ENCODE measurements at regions not wholly inside any gene's neighbourhood (a gene's known extent, or its start where the extent isn't known, plus 50 kb on each side); places are given as distances from the start of the nearest gene placed in this dataset.
"Not testable (repeated sequence)": the region's sequence is repeated elsewhere in the genome, so short reads cannot be mapped to it uniquely, and the experiment has no call there.

DNA sequence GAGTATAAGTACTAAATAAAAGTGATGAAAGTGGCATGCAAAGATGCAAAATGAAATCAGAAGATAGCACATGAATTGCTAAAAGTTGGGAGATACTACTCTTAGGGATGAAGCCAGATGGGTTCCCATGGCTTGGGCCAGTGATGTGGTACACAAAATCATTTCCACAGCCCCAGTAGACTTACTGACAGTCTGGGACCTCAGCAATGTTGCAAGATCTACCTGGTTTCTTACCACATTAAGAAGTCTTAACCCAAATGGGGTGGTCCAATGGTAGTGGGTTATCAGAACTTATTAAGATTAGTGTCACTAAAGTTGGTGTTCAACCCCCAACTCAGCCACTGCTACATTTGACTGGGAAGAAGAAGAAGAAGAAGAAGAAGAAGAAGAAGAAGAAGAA lies 227.7 kb upstream of the IRF2BP2 start:
- no peaks in the 10 kb centered on the region for H3K4me1 ChIP-seq (ENCODE audit: insufficient read depth, low read length)
- no peak overlapping the region for H3K9ac ChIP-seq (ENCODE audit: low read depth, low read length)
- no peaks in the 10 kb centered on the region for H3K36me3 ChIP-seq (ENCODE audit: insufficient read depth, low read depth, low read length)
- H3K27ac ChIP-seq (ENCODE audit: low read length): no peak overlapping the region
- H3K4me3 ChIP-seq (ENCODE audit: low read length): no peak overlapping the region
- H3K9me3 ChIP-seq (ENCODE audit: insufficient read depth, low read depth, low read length): peaks cover 11% of the 10 kb centered on the region
- H3K27me3 ChIP-seq (ENCODE audit: insufficient read depth, low read length): no peaks in the 10 kb centered on the region

- no peaks in the 10 kb centered on the region for H3K27me3 ChIP-seq (ENCODE audit: insufficient read depth, low read length)
- no peak overlapping the region for H3K4me3 ChIP-seq (ENCODE audit: low read length)
- no peaks in the 10 kb centered on the region for H3K4me1 ChIP-seq (ENCODE audit: insufficient read depth, low read length)
- peaks cover 11% of the 10 kb centered on the region for H3K9me3 ChIP-seq (ENCODE audit: insufficient read depth, low read depth, low read length)
- H3K27ac ChIP-seq (ENCODE audit: low read length): no peak overlapping the region
- no peak overlapping the region for H3K9ac ChIP-seq (ENCODE audit: low read depth, low read length)
- no peaks in the 10 kb centered on the region for H3K36me3 ChIP-seq (ENCODE audit: insufficient read depth, low read depth, low read length)
These were observed 226.9 kb upstream of the IRF2BP2 start for GRCh38 chr1:234836776-234837357.

DNA sequence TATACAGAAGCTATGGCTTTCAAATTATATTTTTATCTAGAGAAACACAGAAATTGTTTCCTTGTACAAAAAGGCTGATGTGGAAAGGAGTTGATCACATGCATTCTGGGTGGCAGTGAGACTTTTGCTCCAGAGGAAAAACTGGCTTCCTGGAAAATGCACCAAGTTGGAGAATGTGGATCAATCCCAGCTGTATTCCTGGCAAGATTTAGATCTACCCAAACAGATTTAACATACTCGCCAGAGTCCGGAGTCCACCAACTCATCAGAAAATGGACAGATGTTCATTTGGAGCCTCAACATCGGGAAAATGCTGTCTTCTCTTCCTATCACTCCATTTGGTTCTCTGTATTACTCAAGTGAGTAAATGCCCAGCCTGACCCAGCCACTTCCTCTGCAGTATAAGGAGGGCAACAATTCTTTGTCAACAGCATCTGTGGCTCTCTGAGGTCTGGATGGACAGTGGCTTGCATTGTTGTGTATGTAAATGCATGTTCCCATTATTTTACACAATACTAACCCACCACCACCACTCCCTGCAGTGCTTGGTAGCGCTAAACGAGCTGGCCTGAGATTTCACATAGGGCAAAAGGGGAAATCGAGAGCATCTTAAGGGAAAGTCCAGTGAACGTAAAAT lies 226.2 kb upstream of the IRF2BP2 start:
- Histone ChIP-seq H3K27me3 (ENCODE audit: insufficient read depth, low read length) (no peaks in the 10 kb centered on the region), H3K9me3 (ENCODE audit: insufficient read depth, low read depth, low read length) (peaks cover 11% of the 10 kb centered on the region), H3K4me1 (ENCODE audit: insufficient read depth, low read length) (no peaks in the 10 kb centered on the region), H3K9ac (ENCODE audit: low read depth, low read length) (no peak overlapping the region), H3K36me3 (ENCODE audit: insufficient read depth, low read depth, low read length) (no peaks in the 10 kb centered on the region), H3K27ac (ENCODE audit: low read length) (no peak overlapping the region), H3K4me3 (ENCODE audit: low read length) (no peak overlapping the region)

DNA sequence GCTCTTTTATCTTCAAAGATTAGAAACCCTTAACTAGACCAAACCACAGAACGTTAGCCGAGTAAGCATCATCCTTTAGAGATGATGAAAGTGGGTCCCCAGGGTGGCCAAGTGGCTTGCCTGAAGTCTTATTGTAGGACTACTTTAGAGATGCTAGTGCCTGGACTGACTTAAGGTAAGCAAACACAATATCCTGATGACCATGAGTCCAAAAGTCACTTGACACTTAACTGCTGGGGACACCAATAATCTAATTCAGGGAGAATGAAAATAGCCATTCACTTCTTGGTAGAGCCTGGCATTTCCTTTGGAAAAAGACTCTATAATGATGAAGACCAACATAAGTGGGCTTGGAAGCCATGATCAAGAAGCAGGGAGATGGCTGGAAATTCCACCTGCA lies 225.3 kb upstream of the IRF2BP2 start:
- H3K4me1 ChIP-seq (ENCODE audit: insufficient read depth, low read length): no peaks in the 10 kb centered on the region
- H3K27ac ChIP-seq (ENCODE audit: low read length): no peak overlapping the region
- no peaks in the 10 kb centered on the region for H3K36me3 ChIP-seq (ENCODE audit: insufficient read depth, low read depth, low read length)
- H3K9me3 ChIP-seq (ENCODE audit: insufficient read depth, low read depth, low read length): peaks cover 9% of the 10 kb centered on the region
- H3K27me3 ChIP-seq (ENCODE audit: insufficient read depth, low read length): no peaks in the 10 kb centered on the region
- H3K9ac ChIP-seq (ENCODE audit: low read depth, low read length): no peak overlapping the region
- H3K4me3 ChIP-seq (ENCODE audit: low read length): no peak overlapping the region

DNA sequence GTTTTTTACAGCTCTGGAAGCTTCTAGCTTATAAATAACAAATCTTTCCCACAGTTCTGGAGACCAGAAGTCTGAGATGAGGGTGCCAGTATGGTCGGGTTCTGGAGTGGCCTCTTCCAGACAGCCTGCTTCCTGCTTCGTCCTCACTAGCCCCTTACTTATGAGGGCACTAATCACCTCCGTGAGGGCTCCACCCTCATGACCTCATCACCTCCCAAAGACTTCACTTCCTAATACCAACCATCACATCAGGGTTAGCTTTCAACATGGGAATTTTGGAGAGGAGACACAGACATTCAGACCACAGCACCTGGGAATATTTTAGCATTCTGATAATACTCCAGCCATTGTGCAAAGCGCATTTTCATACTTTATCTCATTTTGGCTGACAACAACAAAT lies 223.7 kb upstream of the IRF2BP2 start:
- H3K9ac ChIP-seq (ENCODE audit: low read depth, low read length): no peak overlapping the region
- H3K36me3 ChIP-seq (ENCODE audit: insufficient read depth, low read depth, low read length): no peaks in the 10 kb centered on the region
- no peak overlapping the region for H3K27ac ChIP-seq (ENCODE audit: low read length)
- H3K4me1 ChIP-seq (ENCODE audit: insufficient read depth, low read length): no peaks in the 10 kb centered on the region
- no peaks in the 10 kb centered on the region for H3K9me3 ChIP-seq (ENCODE audit: insufficient read depth, low read depth, low read length)
- no peak overlapping the region for H3K4me3 ChIP-seq (ENCODE audit: low read length)
- H3K27me3 ChIP-seq (ENCODE audit: insufficient read depth, low read length): no peaks in the 10 kb centered on the region

DNA sequence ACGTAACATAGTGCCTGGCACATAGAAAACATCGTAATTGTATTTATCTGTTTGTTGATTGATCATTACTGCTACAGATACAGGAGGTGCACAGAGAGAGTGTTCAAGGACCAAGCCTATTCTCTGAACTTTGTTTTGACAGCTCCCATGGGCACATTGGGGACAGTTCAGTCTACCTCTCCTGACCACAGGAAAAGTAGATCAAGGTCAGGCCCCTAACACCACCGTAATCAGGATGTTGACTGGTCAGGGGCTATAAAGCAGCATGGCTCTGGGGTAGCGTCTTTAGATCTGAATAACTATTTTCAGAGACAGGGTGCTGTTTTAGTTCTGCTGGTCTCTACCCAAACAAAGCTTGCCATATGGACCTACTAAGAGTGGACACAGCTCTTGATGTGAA lies 223.1 kb upstream of the IRF2BP2 start:
- no peak overlapping the region for H3K27ac ChIP-seq (ENCODE audit: low read length)
- H3K9ac ChIP-seq (ENCODE audit: low read depth, low read length): no peak overlapping the region

DNA sequence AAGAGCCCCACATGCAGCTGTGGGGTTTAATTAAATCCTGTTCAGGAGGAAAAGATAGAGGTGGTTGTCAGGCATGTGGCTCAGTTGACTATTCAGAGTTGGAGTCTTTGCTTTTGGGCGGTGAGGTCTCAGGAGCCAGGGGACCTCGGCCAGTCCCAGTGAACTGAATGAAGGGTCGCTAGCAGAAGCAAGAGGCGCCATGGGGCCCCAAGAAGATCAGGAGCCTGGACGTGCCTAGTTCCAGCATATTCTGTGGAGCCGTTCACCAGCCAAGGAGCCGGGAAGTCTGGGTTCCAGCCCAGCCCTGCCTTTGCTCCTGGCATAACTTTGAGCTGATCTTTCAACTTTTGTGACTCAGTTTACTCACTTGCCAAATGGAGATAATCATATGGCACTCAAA lies 217.7 kb upstream of the IRF2BP2 start:
- Histone ChIP-seq H3K4me3 (ENCODE audit: low read length) (no peak overlapping the region), H3K9me3 (ENCODE audit: insufficient read depth, low read depth, low read length) (no peaks in the 10 kb centered on the region), H3K36me3 (ENCODE audit: insufficient read depth, low read depth, low read length) (no peaks in the 10 kb centered on the region), H3K27me3 (ENCODE audit: insufficient read depth, low read length) (no peaks in the 10 kb centered on the region), H3K27ac (ENCODE audit: low read length) (no peak overlapping the region), H3K4me1 (ENCODE audit: insufficient read depth, low read length) (no peaks in the 10 kb centered on the region), H3K9ac (ENCODE audit: low read depth, low read length) (no peak overlapping the region)

More for the DNA sequence above, 223.1 kb upstream of the IRF2BP2 start:
- Histone ChIP-seq H3K4me1 (ENCODE audit: insufficient read depth, low read length) (no peaks in the 10 kb centered on the region), H3K9me3 (ENCODE audit: insufficient read depth, low read depth, low read length) (no peaks in the 10 kb centered on the region), H3K27me3 (ENCODE audit: insufficient read depth, low read length) (no peaks in the 10 kb centered on the region), H3K4me3 (ENCODE audit: low read length) (no peak overlapping the region), H3K36me3 (ENCODE audit: insufficient read depth, low read depth, low read length) (no peaks in the 10 kb centered on the region)

GRCh38 chr1:234827181-234827580 lies 217.2 kb upstream of the IRF2BP2 start:
- H3K36me3 ChIP-seq (ENCODE audit: insufficient read depth, low read depth, low read length): no peaks in the 10 kb centered on the region
- H3K9me3 ChIP-seq (ENCODE audit: insufficient read depth, low read depth, low read length): no peaks in the 10 kb centered on the region
- no peaks in the 10 kb centered on the region for H3K27me3 ChIP-seq (ENCODE audit: insufficient read depth, low read length)
- no peak overlapping the region for H3K4me3 ChIP-seq (ENCODE audit: low read length)
- no peak overlapping the region for H3K9ac ChIP-seq (ENCODE audit: low read depth, low read length)
- H3K4me1 ChIP-seq (ENCODE audit: insufficient read depth, low read length): no peaks in the 10 kb centered on the region
- no peak overlapping the region for H3K27ac ChIP-seq (ENCODE audit: low read length)

DNA sequence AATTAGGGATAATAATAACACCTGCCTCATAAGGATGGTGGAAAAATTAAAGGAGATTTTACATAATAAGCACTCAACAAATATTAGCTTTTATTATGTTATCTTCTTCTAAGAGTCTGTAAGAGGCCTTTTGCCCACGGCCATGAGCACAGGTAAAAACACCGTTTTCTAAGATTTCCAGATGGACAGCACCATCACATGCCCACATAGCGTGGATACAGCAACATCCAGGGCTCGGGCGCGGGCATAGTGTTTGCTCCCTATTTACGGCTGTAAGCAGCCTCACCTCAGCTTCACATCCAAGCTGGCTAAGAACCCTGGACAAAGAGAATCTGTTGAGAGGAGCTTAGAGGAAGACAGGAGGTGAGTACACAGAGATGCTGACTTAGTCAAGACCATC lies 216.4 kb upstream of the IRF2BP2 start:
- Histone ChIP-seq H3K27me3 (ENCODE audit: insufficient read depth, low read length) (no peaks in the 10 kb centered on the region), H3K36me3 (ENCODE audit: insufficient read depth, low read depth, low read length) (no peaks in the 10 kb centered on the region), H3K9ac (ENCODE audit: low read depth, low read length) (no peak overlapping the region), H3K9me3 (ENCODE audit: insufficient read depth, low read depth, low read length) (no peaks in the 10 kb centered on the region), H3K4me1 (ENCODE audit: insufficient read depth, low read length) (no peaks in the 10 kb centered on the region), H3K4me3 (ENCODE audit: low read length) (no peak overlapping the region), H3K27ac (ENCODE audit: low read length) (no peak overlapping the region)

DNA sequence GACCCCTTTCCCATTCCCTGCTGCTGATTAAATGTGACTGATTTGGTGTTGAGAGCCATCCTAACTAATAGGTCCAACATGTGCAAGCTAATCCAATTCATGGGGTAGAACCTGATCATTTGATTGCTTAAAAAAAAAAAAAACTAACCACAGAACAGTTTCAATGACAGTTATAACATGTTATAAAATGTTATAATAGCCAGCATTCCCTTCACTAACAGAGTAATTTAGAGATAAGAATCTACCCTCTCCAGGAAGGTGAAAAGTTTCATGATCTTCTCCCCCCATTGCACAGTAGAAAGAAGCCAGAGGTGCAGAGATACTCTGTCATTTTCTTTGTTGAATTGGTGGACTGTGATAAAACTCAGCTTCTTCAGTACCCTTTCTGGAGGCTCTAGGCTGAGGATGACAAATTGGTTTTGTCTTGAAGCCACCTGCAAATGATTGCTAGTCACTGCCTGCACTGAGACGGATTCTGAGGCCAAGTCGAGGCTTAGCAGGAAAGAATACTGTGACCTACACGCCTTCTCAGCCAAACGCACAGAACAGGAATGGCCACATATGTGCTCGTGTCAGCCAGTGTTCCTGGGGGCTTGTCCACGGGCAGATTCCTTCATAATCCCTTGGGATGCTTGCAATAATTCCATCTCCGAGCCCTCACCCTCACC lies 215.7 kb upstream of the IRF2BP2 start:
- no peak overlapping the region for H3K27ac ChIP-seq (ENCODE audit: low read length)
- no peaks in the 10 kb centered on the region for H3K36me3 ChIP-seq (ENCODE audit: insufficient read depth, low read depth, low read length)
- no peak overlapping the region for H3K4me3 ChIP-seq (ENCODE audit: low read length)
- H3K9ac ChIP-seq (ENCODE audit: low read depth, low read length): no peak overlapping the region
- H3K27me3 ChIP-seq (ENCODE audit: insufficient read depth, low read length): no peaks in the 10 kb centered on the region
- no peaks in the 10 kb centered on the region for H3K9me3 ChIP-seq (ENCODE audit: insufficient read depth, low read depth, low read length)
- no peaks in the 10 kb centered on the region for H3K4me1 ChIP-seq (ENCODE audit: insufficient read depth, low read length)

DNA sequence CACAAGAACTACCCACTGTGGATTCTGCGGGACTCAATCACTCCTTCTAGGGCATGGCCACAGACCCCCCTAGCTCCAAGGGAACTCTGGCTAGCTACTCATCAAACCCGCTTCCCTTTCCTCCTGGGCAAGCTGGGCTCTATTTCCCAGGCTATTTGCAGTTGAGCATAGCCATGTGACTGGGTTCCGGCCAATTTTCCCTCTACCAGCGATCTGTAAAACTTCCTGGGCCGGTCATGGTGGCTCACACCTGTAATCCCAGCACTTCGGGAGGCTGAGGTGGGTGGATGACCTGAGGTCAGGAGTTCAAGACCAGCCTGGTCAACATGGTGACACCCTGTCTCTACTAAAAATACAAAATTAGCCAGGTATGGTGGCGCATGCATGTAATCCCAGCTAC lies 214.9 kb upstream of the IRF2BP2 start:
- not testable (repeated sequence) for H3K4me1 ChIP-seq (ENCODE audit: insufficient read depth, low read length); H3K4me3 ChIP-seq (ENCODE audit: low read length)

More for the DNA sequence above, 214.9 kb upstream of the IRF2BP2 start:
- H3K9me3 ChIP-seq (ENCODE audit: insufficient read depth, low read depth, low read length); H3K27me3 ChIP-seq (ENCODE audit: insufficient read depth, low read length); H3K36me3 ChIP-seq (ENCODE audit: insufficient read depth, low read depth, low read length); H3K9ac ChIP-seq (ENCODE audit: low read depth, low read length); H3K27ac ChIP-seq (ENCODE audit: low read length): not testable (repeated sequence)

All from iPS-20b (cell line).